Cardiac fibroblast (primary cell): ENCODE measurements at regions not wholly inside any gene's neighbourhood (a gene's known extent, or its start where the extent isn't known, plus 50 kb on each side); places are given as distances from the start of the nearest gene placed in this dataset.

Experiments used
- DNase-seq, 2 donors: peaks; one replicate each; pipeline versions ENCODE4 v3.0.0 to v3.0.0-alpha.2; 2010; ENCODE audit warnings: low read depth in 2 of 2
- H3K4me3 ChIP-seq, 2 donors: replicated peaks in 1 of 2; 1 replicate in 1 of 2; 2 replicates in 1 of 2; pipeline ENCODE4 v1.5.1; 2011; ENCODE audit warnings: low read depth in 2 of 2, low read length in 2 of 2, mild to moderate bottlenecking in 2 of 2, moderate library complexity in 1 of 2
- CTCF ChIP-seq: IDR thresholded peaks from one replicate; pipeline ENCODE4 v1.5.1; 2011; ENCODE audit warnings: low read depth, mild to moderate bottlenecking, low read length, inconsistent platforms

DNA sequence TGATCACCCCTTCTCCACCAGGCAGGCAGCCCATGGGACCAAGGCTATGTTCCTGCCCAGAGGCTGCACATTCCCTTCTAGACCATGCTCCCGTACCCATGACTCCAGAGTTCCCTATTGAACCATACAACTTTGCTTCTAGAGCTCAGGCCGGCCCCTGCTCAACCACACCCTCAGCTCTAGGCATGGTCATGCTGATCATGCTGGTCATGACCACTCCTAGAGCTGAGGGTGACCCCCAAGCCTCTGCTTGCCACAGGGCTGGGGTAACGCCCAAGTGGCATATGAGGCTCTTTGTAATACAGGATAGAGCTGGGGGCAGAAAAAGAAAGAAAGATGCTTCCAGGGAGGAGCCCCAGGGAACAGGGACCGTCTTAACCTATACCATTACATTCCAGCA lies 301.8 kb downstream of the SP3 start:
- no peak overlapping the region for H3K4me3 ChIP-seq
- TF ChIP-seq CTCF, result no peak
- no peak for DNase-seq

DNA sequence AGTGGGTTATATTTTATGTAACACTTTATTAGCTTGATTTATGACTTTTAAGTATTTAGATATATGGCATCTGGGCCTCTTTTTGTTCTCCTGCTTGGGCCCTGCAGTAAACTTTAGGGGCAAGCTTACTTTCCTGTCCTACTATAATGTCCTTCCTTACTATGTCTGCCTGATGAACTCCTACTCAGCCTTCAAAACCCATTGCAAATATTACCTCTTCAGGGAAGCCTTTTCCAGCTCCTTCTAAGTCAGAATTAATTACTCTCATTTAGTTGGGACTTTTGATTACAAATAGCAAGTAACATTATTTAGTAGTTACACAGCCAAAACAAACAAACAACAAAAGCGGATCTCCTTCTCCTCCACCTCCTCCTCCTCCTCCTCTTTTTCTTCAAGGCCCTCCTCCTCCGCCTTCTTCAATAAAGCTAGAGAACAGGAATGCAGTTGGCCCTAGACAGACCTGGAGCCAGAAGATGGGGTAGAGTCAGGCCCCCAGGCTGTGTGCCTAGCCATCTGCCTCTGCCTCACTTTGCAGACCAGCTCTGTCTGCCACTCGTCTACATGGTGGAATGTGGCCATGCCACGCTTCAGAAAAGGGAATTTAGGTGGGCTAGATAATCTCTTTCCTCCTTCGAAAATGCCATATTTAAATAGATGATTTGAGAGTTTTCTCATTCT lies 301.2 kb downstream of the SP3 start:
- no peak overlapping the region for H3K4me3 ChIP-seq
- DNase-seq, result no peak
- TF ChIP-seq CTCF, result no peak

DNA sequence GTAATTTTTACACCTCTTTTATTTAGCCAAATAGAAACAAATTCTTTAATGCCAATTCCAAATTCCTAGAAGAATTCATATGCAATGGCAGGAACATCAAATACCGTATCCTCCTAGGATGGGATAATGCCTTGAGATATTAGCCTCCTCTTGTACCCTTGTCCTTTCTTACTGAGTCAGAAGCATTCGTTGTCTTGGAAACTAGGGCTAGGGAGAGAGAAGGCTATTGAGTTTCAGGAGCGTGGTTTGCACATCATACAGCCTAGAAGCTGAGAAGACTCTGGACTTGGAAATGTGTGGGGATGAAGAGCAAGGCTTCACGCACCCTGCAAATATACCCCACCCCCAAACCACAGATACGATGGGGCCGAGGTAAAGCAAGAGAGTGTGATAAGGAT lies 300.7 kb downstream of the SP3 start:
- TF ChIP-seq CTCF, result no peak
- no peak for DNase-seq
- no peak overlapping the region for H3K4me3 ChIP-seq

- no peak for TF ChIP-seq CTCF
- no peak for DNase-seq
- H3K4me3 ChIP-seq, result no peak overlapping the region
These were observed 298.8 kb downstream of the SP3 start for GRCh38 chr2:173666171-173666888.

DNA sequence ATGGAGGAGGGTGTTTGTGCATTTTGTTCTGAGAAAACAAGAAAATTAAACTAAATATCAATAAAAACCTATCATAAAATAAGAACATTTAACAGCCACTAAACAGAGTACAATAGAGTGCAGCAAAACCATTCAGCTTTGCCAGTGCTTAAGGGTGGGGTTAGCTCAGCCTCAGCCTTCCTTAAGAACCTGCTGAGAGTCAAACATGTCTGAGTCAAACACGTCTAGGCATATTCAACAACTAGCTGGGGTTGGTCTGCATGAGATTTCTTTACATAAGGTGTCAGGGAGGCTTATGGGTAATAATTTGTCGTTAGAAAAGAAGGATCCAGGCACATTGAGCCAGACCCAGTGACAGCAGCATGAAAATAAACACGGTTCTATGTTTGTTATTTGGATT lies 298.2 kb downstream of the SP3 start:
- no peak overlapping the region for H3K4me3 ChIP-seq
- no peak for DNase-seq
- TF ChIP-seq CTCF, result no peak

DNA sequence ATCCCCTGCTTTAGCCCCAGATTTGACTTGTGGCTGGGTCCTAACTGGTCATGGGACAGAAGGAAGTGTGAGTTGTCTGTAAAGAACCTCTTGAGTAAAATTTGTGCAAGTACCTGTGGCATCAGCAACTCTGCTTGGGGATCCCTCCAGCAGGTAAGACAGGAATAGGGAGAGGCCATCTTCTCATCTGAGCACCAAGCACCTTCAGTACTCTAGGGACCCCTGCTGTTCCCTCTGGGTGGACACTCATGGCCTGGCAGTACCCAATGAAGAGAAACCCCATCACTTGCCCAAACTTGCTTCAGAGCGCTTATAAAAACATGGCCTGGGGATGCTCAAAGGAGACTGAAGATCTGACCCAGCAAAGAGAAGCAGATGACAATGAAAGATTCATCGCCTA lies 297.8 kb downstream of the SP3 start:
- no peak overlapping the region for H3K4me3 ChIP-seq
- DNase-seq, result peak in 1 of 2 donors; percentile 22
- TF ChIP-seq CTCF, result no peak
